Fibroblast of pulmonary artery (primary cell): ENCODE measurements at regions not wholly inside any gene's neighbourhood (a gene's known extent, or its start where the extent isn't known, plus 50 kb on each side); places are given as distances from the start of the nearest gene placed in this dataset.

Experiments used
- DNase-seq: peaks from one replicate; pipeline ENCODE4 v3.0.0-alpha.2; 2010; ENCODE audit warnings: low read depth
- H3K4me3 ChIP-seq: replicated peaks from 2 replicates; pipeline ENCODE4 v1.5.1; 2011; ENCODE audit warnings: low read depth, mild to moderate bottlenecking, control low read depth, low read length, moderate library complexity
- CTCF ChIP-seq: IDR thresholded peaks from 2 replicates; pipeline ENCODE4 v1.5.1; 2011; ENCODE audit warnings: mild to moderate bottlenecking, control low read depth, low read length, inconsistent platforms; ENCODE audit errors: missing control alignments

DNA sequence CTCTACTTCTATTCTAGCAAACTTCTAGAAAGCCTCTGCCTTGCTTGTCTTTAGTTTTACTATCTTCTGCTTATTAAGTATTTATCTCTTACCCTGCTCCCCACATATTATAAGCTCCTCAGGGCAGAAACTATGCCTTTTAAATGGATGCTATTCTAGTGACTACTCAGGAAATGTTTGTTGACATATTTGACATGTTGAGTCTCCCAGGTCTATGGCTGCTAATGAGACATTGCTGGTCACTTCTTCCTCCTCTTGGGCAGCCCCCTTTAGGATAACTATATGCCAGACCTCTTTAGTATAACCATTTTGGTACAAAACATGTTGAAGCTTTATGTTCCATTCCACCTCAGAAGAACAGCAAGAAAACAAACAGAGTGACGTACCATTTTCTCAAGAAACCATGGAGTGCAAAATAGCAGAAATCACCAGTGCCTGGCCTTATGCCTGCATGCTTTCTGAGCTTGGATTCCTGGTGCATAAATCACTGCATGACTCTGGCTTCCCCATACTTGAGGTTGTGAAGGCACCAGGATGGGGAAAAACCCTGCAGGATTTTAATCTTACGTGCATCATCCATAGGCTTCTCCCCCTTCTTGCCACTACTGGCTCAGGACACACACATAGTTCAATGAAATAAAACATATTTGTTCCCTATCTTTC, 202.6 kb downstream of the TMX1 start:
- TF ChIP-seq CTCF = no peak
- H3K4me3 ChIP-seq = no peak overlapping the region
- peak; percentile 97 for DNase-seq

- DNase-seq = peak; percentile 45
- no peak overlapping the region for H3K4me3 ChIP-seq
- no peak for TF ChIP-seq CTCF
These were observed 203.4 kb downstream of the TMX1 start for GRCh38 chr14:51443195-51444018.

DNA sequence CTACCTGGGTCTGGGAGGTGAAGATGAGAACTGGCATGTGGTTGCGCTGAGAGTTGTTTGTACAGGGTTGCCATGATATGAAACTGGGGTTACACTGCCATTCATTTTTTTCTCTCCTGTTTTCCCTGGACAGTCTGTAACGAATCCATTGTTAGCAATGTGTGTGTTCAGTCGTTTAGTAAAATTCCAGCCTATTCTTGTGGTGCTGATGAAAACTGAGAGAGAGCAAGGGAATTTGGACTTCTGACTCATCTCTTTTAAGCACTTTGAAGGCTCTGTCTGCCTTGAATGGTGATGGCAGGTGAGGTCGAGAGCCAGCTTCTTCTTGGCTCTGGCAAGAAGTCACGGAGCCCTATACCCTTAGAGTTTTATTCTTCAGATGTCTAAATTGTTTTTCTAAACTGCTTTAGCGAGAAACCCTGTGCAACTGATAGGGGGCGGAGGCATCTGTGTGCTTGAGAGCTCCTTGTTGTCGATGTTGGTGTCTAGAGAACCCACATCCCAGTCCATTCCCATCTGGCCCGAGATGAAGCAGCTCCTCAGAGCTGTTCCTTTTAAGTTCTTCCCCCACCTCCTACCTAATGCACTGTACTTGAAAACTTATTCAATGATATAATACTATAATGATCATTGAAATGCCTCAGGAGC, 204.4 kb downstream of the TMX1 start:
- DNase-seq = no peak
- no peak overlapping the region for H3K4me3 ChIP-seq
- TF ChIP-seq CTCF = no peak

- TF ChIP-seq CTCF = no peak
- peak; percentile 40 for DNase-seq
- no peak overlapping the region for H3K4me3 ChIP-seq
These were observed 204.9 kb downstream of the TMX1 start for GRCh38 chr14:51445001-51445390.

- no peak for DNase-seq
- TF ChIP-seq CTCF = no peak
These were observed 204.9 kb upstream of the FRMD6 start for GRCh38 chr14:51446771-51447170.

GRCh38 chr14:51447411-51447810, 204.3 kb upstream of the FRMD6 start:
- no peak for TF ChIP-seq CTCF
- DNase-seq = no peak
- H3K4me3 ChIP-seq = no peak overlapping the region

More at GRCh38 chr14:51446771-51447170, 204.9 kb upstream of the FRMD6 start:
- no peak overlapping the region for H3K4me3 ChIP-seq
